ENCODE measurements at regions not wholly inside any gene's neighbourhood (a gene's known extent, or its start where the extent isn't known, plus 50 kb on each side); places are given as distances from the start of the nearest gene placed in this dataset.

GRCh38 chr10:42997151-42997848 is 79.6 kb upstream of the RET start:
- TF ChIP-seq CTCF (IDR thresholded peaks at IDR 0.05) = no peak
- no peak for TF ChIP-seq EP300 (IDR thresholded peaks at IDR 0.05)

All from suprapubic skin (tissue), 3 donors.